ENCODE measurements at regions not wholly inside any gene's neighbourhood (a gene's known extent, or its start where the extent isn't known, plus 50 kb on each side); places are given as distances from the start of the nearest gene placed in this dataset.

DNA sequence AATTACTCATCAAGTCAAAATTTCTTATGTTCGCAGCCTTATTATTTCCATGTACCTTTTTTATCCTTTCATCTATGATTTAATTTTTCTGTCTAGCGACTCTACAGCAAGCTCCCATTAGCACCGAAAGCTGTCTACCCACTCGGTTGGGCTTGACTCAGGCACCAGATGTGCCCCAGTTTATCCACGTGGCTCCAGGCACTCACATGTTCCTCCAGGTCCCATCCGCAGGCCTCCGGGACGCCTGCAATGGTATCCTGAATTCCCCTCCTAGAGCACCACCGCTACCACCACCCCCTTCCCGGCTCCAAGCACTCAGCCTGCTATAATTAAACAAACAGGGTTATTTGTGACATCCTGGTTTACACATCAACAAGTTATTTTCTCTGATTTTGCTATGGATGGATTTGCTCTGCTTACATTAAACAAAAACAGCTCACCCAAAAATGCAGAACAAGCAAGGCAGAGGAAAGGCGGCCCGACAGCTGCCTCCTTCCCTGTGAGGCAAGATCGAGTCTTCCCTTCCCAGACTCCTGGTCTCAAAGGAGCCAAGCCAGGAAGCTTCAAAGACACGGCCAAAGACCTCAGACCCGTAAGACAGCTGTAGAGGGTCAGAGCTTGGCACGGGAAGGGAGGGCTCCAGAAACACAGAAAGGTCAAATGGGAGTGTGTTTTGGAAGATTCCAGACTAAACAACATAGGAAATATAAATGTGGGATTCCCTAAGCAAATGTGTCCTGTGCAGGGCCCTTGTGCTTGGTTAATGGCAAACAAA is 253.8 kb downstream of the TTC8 start:
- TF ChIP-seq, protein P1, sequence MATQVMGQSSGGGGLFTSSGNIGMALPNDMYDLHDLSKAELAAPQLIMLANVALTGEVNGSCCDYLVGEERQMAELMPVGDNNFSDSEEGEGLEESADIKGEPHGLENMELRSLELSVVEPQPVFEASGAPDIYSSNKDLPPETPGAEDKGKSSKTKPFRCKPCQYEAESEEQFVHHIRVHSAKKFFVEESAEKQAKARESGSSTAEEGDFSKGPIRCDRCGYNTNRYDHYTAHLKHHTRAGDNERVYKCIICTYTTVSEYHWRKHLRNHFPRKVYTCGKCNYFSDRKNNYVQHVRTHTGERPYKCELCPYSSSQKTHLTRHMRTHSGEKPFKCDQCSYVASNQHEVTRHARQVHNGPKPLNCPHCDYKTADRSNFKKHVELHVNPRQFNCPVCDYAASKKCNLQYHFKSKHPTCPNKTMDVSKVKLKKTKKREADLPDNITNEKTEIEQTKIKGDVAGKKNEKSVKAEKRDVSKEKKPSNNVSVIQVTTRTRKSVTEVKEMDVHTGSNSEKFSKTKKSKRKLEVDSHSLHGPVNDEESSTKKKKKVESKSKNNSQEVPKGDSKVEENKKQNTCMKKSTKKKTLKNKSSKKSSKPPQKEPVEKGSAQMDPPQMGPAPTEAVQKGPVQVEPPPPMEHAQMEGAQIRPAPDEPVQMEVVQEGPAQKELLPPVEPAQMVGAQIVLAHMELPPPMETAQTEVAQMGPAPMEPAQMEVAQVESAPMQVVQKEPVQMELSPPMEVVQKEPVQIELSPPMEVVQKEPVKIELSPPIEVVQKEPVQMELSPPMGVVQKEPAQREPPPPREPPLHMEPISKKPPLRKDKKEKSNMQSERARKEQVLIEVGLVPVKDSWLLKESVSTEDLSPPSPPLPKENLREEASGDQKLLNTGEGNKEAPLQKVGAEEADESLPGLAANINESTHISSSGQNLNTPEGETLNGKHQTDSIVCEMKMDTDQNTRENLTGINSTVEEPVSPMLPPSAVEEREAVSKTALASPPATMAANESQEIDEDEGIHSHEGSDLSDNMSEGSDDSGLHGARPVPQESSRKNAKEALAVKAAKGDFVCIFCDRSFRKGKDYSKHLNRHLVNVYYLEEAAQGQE (IDR thresholded peaks at IDR 0.05; ENCODE audit: insufficient read depth in 1 of 2, low read depth in 2 of 2, low read length in 2 of 2), result no peak
- no peak for TF ChIP-seq TAF1 (IDR thresholded peaks at IDR 0.05; ENCODE audit: borderline replicate concordance, insufficient read depth, low read length)
- TF ChIP-seq FOXP2 (optimal IDR thresholded peaks at IDR 0.05; ENCODE audit: borderline replicate concordance, extremely low read depth, extremely low read length, insufficient read depth), result no peak
- no peak for TF ChIP-seq POLR2AphosphoS5 (IDR thresholded peaks at IDR 0.05; ENCODE audit: low read depth, low read length)
- no peak for TF ChIP-seq SIN3A (IDR thresholded peaks at IDR 0.05; ENCODE audit: borderline replicate concordance, insufficient read depth, low read length)

- TF ChIP-seq TAF1 (IDR thresholded peaks at IDR 0.05; ENCODE audit: borderline replicate concordance, insufficient read depth, low read length), result no peak
- no peak for TF ChIP-seq FOXP2 (optimal IDR thresholded peaks at IDR 0.05; ENCODE audit: borderline replicate concordance, extremely low read depth, extremely low read length, insufficient read depth)
- no peak for TF ChIP-seq SIN3A (IDR thresholded peaks at IDR 0.05; ENCODE audit: borderline replicate concordance, insufficient read depth, low read length)
- no peak for TF ChIP-seq POLR2AphosphoS5 (IDR thresholded peaks at IDR 0.05; ENCODE audit: low read depth, low read length)
- TF ChIP-seq, protein P1 (IDR thresholded peaks at IDR 0.05; ENCODE audit: insufficient read depth in 1 of 2, low read depth in 2 of 2, low read length in 2 of 2), result no peak
These were observed 260.8 kb downstream of the TTC8 start for GRCh38 chr14:89085231-89085731.

- TF ChIP-seq TAF1 (IDR thresholded peaks at IDR 0.05; ENCODE audit: borderline replicate concordance, insufficient read depth, low read length) (no peak), POLR2AphosphoS5 (IDR thresholded peaks at IDR 0.05; ENCODE audit: low read depth, low read length) (no peak; the same call in 1 of the 2 replicates)
- TF ChIP-seq, protein P1 (IDR thresholded peaks at IDR 0.05; ENCODE audit: insufficient read depth in 1 of 2, low read depth in 2 of 2, low read length in 2 of 2), result no peak
These were observed 261.4 kb downstream of the TTC8 start for GRCh38 chr14:89085737-89086382.

- TF ChIP-seq TAF1 (IDR thresholded peaks at IDR 0.05; ENCODE audit: borderline replicate concordance, insufficient read depth, low read length), result no peak
- TF ChIP-seq, protein P1 (IDR thresholded peaks at IDR 0.05; ENCODE audit: insufficient read depth in 1 of 2, low read depth in 2 of 2, low read length in 2 of 2), result no peak
- no peak for TF ChIP-seq FOXP2 (optimal IDR thresholded peaks at IDR 0.05; ENCODE audit: borderline replicate concordance, extremely low read depth, extremely low read length, insufficient read depth)
- TF ChIP-seq POLR2AphosphoS5 (IDR thresholded peaks at IDR 0.05; ENCODE audit: low read depth, low read length), result no peak
- TF ChIP-seq SIN3A (IDR thresholded peaks at IDR 0.05; ENCODE audit: borderline replicate concordance, insufficient read depth, low read length), result no peak
These were observed 264.1 kb downstream of the TTC8 start for GRCh38 chr14:89088530-89088929.
